Colonic mucosa (tissue), 4 donors: ENCODE measurements at regions not wholly inside any gene's neighbourhood (a gene's known extent, or its start where the extent isn't known, plus 50 kb on each side); places are given as distances from the start of the nearest gene placed in this dataset.

Source experiments
- DNase-seq: peaks from one replicate; pipeline ENCODE4 v3.0.0-alpha.2; 2020
- H3K27ac ChIP-seq: fragments of 200-600 bp; one replicate; pipeline ENCODE4 v1.8.0; 2021
- H3K27me3 ChIP-seq: fragments of 200-600 bp; one replicate; pipeline ENCODE4 v1.8.0; 2021
- H3K36me3 ChIP-seq: fragments of 200-600 bp; one replicate; pipeline ENCODE4 v1.8.0; 2021
- H3K4me1 ChIP-seq: fragments of 200-600 bp; one replicate; pipeline ENCODE4 v1.8.0; 2021; ENCODE audit warnings: mild to moderate bottlenecking
- H3K4me3 ChIP-seq: fragments of 200-600 bp; one replicate; pipeline ENCODE4 v1.8.0; 2021
- H3K9ac ChIP-seq, 2 donors: one replicate each; pipeline ENCODE4 v1.7.0; 2013; ENCODE audit warnings: control low read depth in 2 of 2, low read depth in 2 of 2, low read length in 2 of 2
- H3K9me3 ChIP-seq: fragments of 200-600 bp; one replicate; pipeline ENCODE4 v1.8.0; 2021
- intact Hi-C: fragments of 100-400 bp; cut with DNase I; formaldehyde crosslinking; loops from one replicate; pipeline ENCODE4 v1.14.1; 2022
- TF ChIP-seq, protein P1 (sequence below): fragments of 200-600 bp; IDR thresholded peaks from one replicate; pipeline ENCODE4 v1.8.0; 2022; ENCODE audit warnings: antibody characterized with exemption, mild to moderate bottlenecking
- donor health status: healthy.
- donor health status: DM: no; HTN: no; CAD: no.
- donor health status: DM: no; HTN: no; CAD: no.

DNA sequence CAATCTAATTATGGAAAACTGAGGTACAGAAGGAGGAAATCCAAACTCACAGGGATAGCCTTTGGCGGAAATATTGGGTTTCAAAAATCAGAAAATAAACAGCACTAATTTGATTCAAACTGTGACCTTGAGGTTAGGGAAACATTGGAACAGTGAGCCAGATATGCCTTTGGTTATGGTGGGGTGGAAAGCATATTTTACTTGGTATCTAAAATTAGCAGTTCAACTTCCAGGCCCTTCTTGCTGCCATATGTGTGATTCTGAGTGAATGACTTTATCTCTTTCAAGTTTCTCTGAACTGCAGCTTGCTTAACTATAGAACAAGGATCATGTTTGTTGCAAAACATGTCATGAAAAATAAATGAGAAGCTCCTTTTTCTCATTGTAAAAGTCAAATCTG, 240.9 kb upstream of the VEGFC start:
- Histone ChIP-seq H3K4me3 (no peak overlapping the region), H3K4me1 (no peaks in the 10 kb centered on the region), H3K27me3 (no peaks in the 10 kb centered on the region), H3K36me3 (no peaks in the 10 kb centered on the region), H3K27ac (no peak overlapping the region), H3K9me3 (no peaks in the 10 kb centered on the region), H3K9ac (no peak overlapping the region)
- no peak for DNase-seq
- TF ChIP-seq, protein P1, sequence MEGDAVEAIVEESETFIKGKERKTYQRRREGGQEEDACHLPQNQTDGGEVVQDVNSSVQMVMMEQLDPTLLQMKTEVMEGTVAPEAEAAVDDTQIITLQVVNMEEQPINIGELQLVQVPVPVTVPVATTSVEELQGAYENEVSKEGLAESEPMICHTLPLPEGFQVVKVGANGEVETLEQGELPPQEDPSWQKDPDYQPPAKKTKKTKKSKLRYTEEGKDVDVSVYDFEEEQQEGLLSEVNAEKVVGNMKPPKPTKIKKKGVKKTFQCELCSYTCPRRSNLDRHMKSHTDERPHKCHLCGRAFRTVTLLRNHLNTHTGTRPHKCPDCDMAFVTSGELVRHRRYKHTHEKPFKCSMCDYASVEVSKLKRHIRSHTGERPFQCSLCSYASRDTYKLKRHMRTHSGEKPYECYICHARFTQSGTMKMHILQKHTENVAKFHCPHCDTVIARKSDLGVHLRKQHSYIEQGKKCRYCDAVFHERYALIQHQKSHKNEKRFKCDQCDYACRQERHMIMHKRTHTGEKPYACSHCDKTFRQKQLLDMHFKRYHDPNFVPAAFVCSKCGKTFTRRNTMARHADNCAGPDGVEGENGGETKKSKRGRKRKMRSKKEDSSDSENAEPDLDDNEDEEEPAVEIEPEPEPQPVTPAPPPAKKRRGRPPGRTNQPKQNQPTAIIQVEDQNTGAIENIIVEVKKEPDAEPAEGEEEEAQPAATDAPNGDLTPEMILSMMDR: no peak
- intact Hi-C loops: no loop called here

DNA sequence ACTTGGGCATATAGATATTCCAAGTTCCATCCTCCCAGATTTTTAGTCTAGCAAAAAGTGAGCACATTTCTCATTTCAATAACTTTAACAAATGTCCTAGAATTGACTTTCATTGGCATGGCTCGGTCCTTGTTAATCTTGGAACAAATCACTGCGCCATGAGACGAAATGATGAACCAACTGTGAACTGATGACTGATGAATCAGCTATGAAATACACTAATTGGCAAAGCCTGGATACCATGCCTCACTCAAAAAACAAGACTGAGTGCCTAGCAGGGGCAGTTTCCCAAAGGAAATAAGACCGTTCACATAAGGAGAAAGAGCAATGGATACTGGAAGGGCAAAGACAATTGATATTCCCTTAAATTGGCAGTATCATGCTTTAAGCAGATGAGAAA, 248.6 kb upstream of the VEGFC start:
- no peak overlapping the region for H3K9ac ChIP-seq
- H3K36me3 ChIP-seq: no peaks in the 10 kb centered on the region
- H3K9me3 ChIP-seq: no peaks in the 10 kb centered on the region
- no peak overlapping the region for H3K27ac ChIP-seq
- no peak overlapping the region for H3K4me3 ChIP-seq
- intact Hi-C loops: no loop called here
- H3K27me3 ChIP-seq: no peaks in the 10 kb centered on the region
- no peaks in the 10 kb centered on the region for H3K4me1 ChIP-seq
- TF ChIP-seq, protein P1: no peak
- DNase-seq: no peak

DNA sequence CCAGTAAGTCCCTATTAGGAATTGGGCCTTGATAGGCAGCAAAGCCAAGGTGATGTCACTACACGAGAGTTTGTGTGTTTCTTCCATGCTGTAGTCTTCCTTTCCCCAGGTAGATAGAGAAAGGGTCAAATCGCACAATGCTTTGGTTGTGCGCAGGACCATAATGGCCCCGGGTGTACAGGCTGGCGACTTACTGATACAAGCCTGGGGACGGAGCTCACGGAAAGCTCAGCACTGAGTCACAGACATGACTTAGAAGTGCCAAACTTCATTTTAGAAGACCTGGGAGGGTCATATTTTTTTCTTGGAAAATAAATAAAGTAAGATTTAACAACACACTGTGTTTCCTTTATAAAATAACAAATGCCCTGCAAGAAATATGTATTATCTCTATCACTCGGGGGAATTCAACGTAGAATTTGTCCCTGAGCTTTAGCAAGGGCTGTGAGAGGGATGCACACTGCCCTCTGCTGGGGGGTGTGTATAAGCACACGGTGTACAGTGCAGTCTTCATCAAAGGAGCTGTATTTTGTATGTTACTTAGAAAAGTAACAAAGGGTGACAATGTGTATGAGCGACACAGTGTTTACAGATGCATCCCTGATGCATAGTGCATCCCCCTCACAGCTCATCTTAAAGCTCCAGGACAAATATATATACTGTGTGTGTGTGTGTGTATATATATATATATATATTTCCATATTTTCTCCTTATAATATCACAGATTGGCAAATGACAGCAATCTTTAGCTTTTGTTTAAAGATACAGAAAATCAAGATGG, 254.5 kb upstream of the VEGFC start:
- intact Hi-C loops: no loop called here
- H3K9ac ChIP-seq: no peak overlapping the region
- peak; percentile 38 for DNase-seq

DNA sequence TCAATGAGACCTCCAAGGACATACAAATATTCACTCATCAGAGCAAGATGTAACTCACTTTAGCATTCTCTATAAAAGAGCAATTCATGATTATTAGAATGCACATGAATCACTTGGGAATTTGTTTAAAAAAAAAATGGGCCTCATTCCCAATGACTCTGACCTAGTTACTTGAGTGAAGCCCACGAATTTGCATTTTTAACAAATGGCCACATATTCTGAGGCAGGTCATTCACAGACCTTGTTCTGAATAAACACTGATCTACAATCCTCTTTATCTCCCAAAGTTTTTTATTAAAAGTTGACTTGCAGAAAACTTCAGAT, 255.1 kb upstream of the VEGFC start:
- no peak for DNase-seq
- no peak overlapping the region for H3K4me3 ChIP-seq
- no peaks in the 10 kb centered on the region for H3K9me3 ChIP-seq
- TF ChIP-seq, protein P1: no peak
- no peaks in the 10 kb centered on the region for H3K4me1 ChIP-seq
- no peaks in the 10 kb centered on the region for H3K27me3 ChIP-seq
- intact Hi-C loops: loop anchor here (2.0 kb wide), 1 partner anchor 671 kb away; no protein-coding TSS in a partner anchor
- H3K27ac ChIP-seq: no peak overlapping the region
- no peaks in the 10 kb centered on the region for H3K36me3 ChIP-seq
- no peak overlapping the region for H3K9ac ChIP-seq

More for the DNA sequence above, 254.5 kb upstream of the VEGFC start:
- Histone ChIP-seq H3K4me3 (no peak overlapping the region), H3K36me3 (no peaks in the 10 kb centered on the region), H3K4me1 (no peaks in the 10 kb centered on the region), H3K9me3 (no peaks in the 10 kb centered on the region), H3K27me3 (no peaks in the 10 kb centered on the region), H3K27ac (no peak overlapping the region)
- TF ChIP-seq, protein P1: peak; percentile 73

DNA sequence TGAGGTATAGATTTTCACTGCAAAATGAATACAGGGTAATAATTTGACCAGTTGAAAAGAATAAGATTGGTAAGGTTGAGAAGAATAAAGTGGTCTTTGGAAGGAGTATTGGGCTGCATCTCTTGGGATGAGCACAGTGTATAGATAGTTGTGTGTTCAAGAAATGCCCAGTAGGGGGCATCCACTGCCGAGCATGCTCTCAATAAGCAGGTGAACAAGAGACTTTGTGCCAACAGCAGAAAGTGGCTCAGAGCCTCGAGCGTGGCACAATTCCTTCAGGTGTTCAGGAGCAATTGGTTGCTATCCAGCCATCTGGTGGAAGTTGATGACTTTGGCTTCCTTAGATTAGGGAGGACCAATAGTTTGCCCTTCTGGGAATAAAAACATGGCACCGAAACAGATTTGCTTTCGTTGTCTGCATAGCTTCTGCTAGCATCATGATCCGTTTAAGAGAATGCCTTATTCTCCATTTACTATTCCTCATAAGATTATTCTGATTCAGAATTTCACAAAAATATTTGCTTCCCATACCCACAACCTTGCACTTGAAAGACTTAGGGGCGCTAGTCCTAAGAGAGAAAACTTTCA, 258.1 kb upstream of the NEIL3 start:
- H3K27me3 ChIP-seq: no peaks in the 10 kb centered on the region
- TF ChIP-seq, protein P1: peak; percentile 30
- no peaks in the 10 kb centered on the region for H3K9me3 ChIP-seq
- DNase-seq: peak; percentile 21
- no peak overlapping the region for H3K4me3 ChIP-seq
- H3K27ac ChIP-seq: no peak overlapping the region
- H3K36me3 ChIP-seq: no peaks in the 10 kb centered on the region
- no peaks in the 10 kb centered on the region for H3K4me1 ChIP-seq
- intact Hi-C loops: no loop called here
- H3K9ac ChIP-seq: no peak overlapping the region
